GM23338 (cell line): ENCODE measurements at regions not wholly inside any gene's neighbourhood (a gene's known extent, or its start where the extent isn't known, plus 50 kb on each side); places are given as distances from the start of the nearest gene placed in this dataset.

Experiments
- ATAC-seq: fragments of 200-7000 bp; cut with Tn5 transposase; 3 replicates; pipeline ENCODE4 v1.9.1; 2020
- DNase-seq: peaks from one replicate; pipeline ENCODE4 v3.0.0-alpha.2; 2015; ENCODE audit warnings: low spot score
- H2AFZ ChIP-seq: fragments of 200-600 bp; sonication (generic); 2 replicates; pipeline ENCODE4 v1.8.0; 2016; ENCODE audit warnings: antibody characterized with exemption, mild to moderate bottlenecking, moderate library complexity
- H3F3A ChIP-seq: fragments of 200-600 bp; sonication (generic); replicated peaks from 2 replicates; pipeline ENCODE4 v1.8.0; 2017; ENCODE audit warnings: antibody characterized with exemption, mixed run types, low read depth
- H3K27ac ChIP-seq: fragments of 200-600 bp; sonication (generic); 2 replicates; pipeline ENCODE4 v1.6.1; 2016; ENCODE audit warnings: low read depth
- H3K27me3 ChIP-seq: fragments of 200-600 bp; sonication (generic); 2 replicates; pipeline ENCODE4 v1.8.0; 2016; ENCODE audit warnings: mild to moderate bottlenecking, mixed run types, moderate library complexity; ENCODE audit not compliant: insufficient read depth
- H3K36me3 ChIP-seq: fragments of 200-600 bp; sonication (generic); 2 replicates; pipeline ENCODE4 v1.8.0; 2016; ENCODE audit warnings: mild to moderate bottlenecking; ENCODE audit not compliant: insufficient read depth
- H3K4me1 ChIP-seq: fragments of 200-600 bp; sonication (generic); 2 replicates; pipeline ENCODE4 v1.8.0; 2016; ENCODE audit warnings: mild to moderate bottlenecking, moderate library complexity; ENCODE audit not compliant: insufficient read depth
- H3K4me2 ChIP-seq: fragments of 200-600 bp; sonication (generic); 2 replicates; pipeline ENCODE4 v1.7.1; 2017; ENCODE audit warnings: mixed run types
- H3K4me3 ChIP-seq: fragments of 200-600 bp; sonication (generic); 2 replicates; pipeline ENCODE4 v1.6.1; 2016; ENCODE audit warnings: mixed run types
- H3K79me2 ChIP-seq: fragments of 200-600 bp; sonication (generic); replicated peaks from 2 replicates; pipeline ENCODE4 v1.8.0; 2017; ENCODE audit warnings: mild to moderate bottlenecking; ENCODE audit not compliant: insufficient read depth
- H3K9me2 ChIP-seq: fragments of 200-600 bp; sonication (generic); 2 replicates; pipeline ENCODE4 v1.8.0; 2017; ENCODE audit not compliant: insufficient read depth
- H4K20me1 ChIP-seq: fragments of 200-600 bp; sonication (generic); replicated peaks from 2 replicates; pipeline ENCODE4 v1.8.0; 2017; ENCODE audit warnings: mild to moderate bottlenecking; ENCODE audit not compliant: insufficient read depth
- H3K27ac Mint-ChIP-seq: 2 replicates; pipeline ENCODE4 v1.8.0; 2020; ENCODE audit warnings: inconsistent platforms, mild to moderate bottlenecking, moderate library complexity, mixed read lengths
- H3K27me3 Mint-ChIP-seq: 3 replicates; pipeline ENCODE4 v1.8.0; 2022; ENCODE audit warnings: low read depth, mild to moderate bottlenecking, moderate library complexity, mixed read lengths, inconsistent platforms; ENCODE audit not compliant: insufficient read depth, poor library complexity
- H3K36me3 Mint-ChIP-seq: 3 replicates; pipeline ENCODE4 v1.8.0; 2021; ENCODE audit warnings: low read depth, mild to moderate bottlenecking, inconsistent platforms, moderate library complexity, mixed read lengths
- H3K4me1 Mint-ChIP-seq: 3 replicates; pipeline ENCODE4 v1.8.0; 2020; ENCODE audit warnings: mild to moderate bottlenecking, inconsistent platforms, mixed read lengths
- H3K4me3 Mint-ChIP-seq: 3 replicates; pipeline ENCODE4 v1.8.0; 2021; ENCODE audit warnings: moderate library complexity, mild to moderate bottlenecking, inconsistent platforms, mixed read lengths
- H3K9me3 Mint-ChIP-seq: 3 replicates; pipeline ENCODE4 v1.8.0; 2020; ENCODE audit warnings: moderate library complexity, mild to moderate bottlenecking, inconsistent platforms, mixed read lengths
- CREB1 ChIP-seq: fragments of 250-450 bp; sonication (Bioruptor Pico); IDR thresholded peaks from 2 replicates; pipeline ENCODE4 v1.5.0; 2020; ENCODE audit warnings: low read depth, mild to moderate bottlenecking, moderate library complexity
- CTCF ChIP-seq, 2 experiments: fragments of 200-600 bp in 1 of 2; sonication (generic) in 1 of 2; conservative IDR thresholded peaks; 2 replicates each; pipeline versions ENCODE4 v1.5.1 to v1.6.1; 2016 to 2017; ENCODE audit warnings: antibody characterized with exemption in 2 of 2, low read depth in 2 of 2, mild to moderate bottlenecking in 2 of 2, moderate library complexity in 1 of 2
- ETS1 ChIP-seq: IDR thresholded peaks from 2 replicates; pipeline ENCODE4 v1.6.1; 2016; ENCODE audit warnings: antibody characterized with exemption
- EZH2 ChIP-seq: fragments of 200-600 bp; sonication (generic); IDR thresholded peaks from one replicate; pipeline ENCODE4 v1.8.0; 2017; ENCODE audit warnings: antibody characterized with exemption, mild to moderate bottlenecking, low read depth; ENCODE audit not compliant: unreplicated experiment
- EZH2phosphoT487 ChIP-seq: fragments of 200-600 bp; sonication (generic); IDR thresholded peaks from one replicate; pipeline ENCODE4 v1.8.1; 2018; ENCODE audit warnings: antibody characterized with exemption; ENCODE audit not compliant: unreplicated experiment
- JUNB ChIP-seq: IDR thresholded peaks from one replicate; pipeline ENCODE4 v1.6.1; 2016; ENCODE audit warnings: antibody characterized with exemption; ENCODE audit not compliant: unreplicated experiment
- NANOG ChIP-seq: IDR thresholded peaks from 2 replicates; pipeline ENCODE4 v1.6.1; 2016; ENCODE audit warnings: antibody characterized with exemption, borderline replicate concordance
- POLR2AphosphoS5 ChIP-seq: IDR thresholded peaks from 2 replicates; pipeline ENCODE4 v1.6.1; 2016; ENCODE audit warnings: antibody characterized with exemption, low read depth
- REST ChIP-seq: IDR thresholded peaks from one replicate; pipeline ENCODE4 v1.6.1; 2018; ENCODE audit warnings: antibody characterized with exemption; ENCODE audit not compliant: unreplicated experiment
- STAT1 ChIP-seq: IDR thresholded peaks from one replicate; pipeline ENCODE4 v1.6.1; 2016; ENCODE audit warnings: antibody characterized with exemption; ENCODE audit not compliant: unreplicated experiment
- ZNF114 ChIP-seq: fragments of 250-450 bp; sonication (Bioruptor Pico); IDR thresholded peaks from 2 replicates; pipeline ENCODE4 v1.5.0; 2020; ENCODE audit warnings: mild to moderate bottlenecking, moderate library complexity
- ZNF331 ChIP-seq: fragments of 250-450 bp; sonication (Bioruptor Pico); IDR thresholded peaks from 2 replicates; pipeline ENCODE4 v1.5.0; 2020; ENCODE audit warnings: low read depth, mild to moderate bottlenecking, moderate library complexity
- ZNF462 ChIP-seq: fragments of 250-450 bp; sonication (Bioruptor Pico); IDR thresholded peaks from 2 replicates; pipeline ENCODE4 v1.5.0; 2020; ENCODE audit warnings: mild to moderate bottlenecking, moderate library complexity

GRCh38 chr15:88979674-88980073 is 66.5 kb upstream of the MFGE8 start:
- no peaks in the 10 kb centered on the region for H3F3A ChIP-seq
- no peaks in the 10 kb centered on the region for H4K20me1 ChIP-seq
- no peak overlapping the region for H3K27ac Mint-ChIP-seq
- H3K4me1 Mint-ChIP-seq: peaks cover 16% of the 10 kb centered on the region
- H3K4me1 ChIP-seq: peaks cover 19% of the 10 kb centered on the region
- ATAC-seq (no peak), DNase-seq (no peak)
- peaks cover 3% of the 10 kb centered on the region; the same call in 1 of the 3 replicates for H3K36me3 Mint-ChIP-seq
- no peak overlapping the region for H3K27ac ChIP-seq
- no peaks in the 10 kb centered on the region for H3K9me2 ChIP-seq
- H3K27me3 Mint-ChIP-seq: peaks cover 11% of the 10 kb centered on the region
- H3K9me3 Mint-ChIP-seq: peaks cover 3% of the 10 kb centered on the region; the same call in 1 of the 3 replicates
- H3K36me3 ChIP-seq: no peaks in the 10 kb centered on the region
- H3K79me2 ChIP-seq: no peaks in the 10 kb centered on the region
- H3K4me3 Mint-ChIP-seq: no peak overlapping the region
- no peak overlapping the region for H3K4me2 ChIP-seq
- no peak overlapping the region for H3K4me3 ChIP-seq
- no peaks in the 10 kb centered on the region for H3K27me3 ChIP-seq
- H2AFZ ChIP-seq: no peak overlapping the region
- no peak for TF ChIP-seq ZNF462 (CRISPR knock-in tag)
- no peak for TF ChIP-seq ZNF114 (CRISPR knock-in tag)
- no peak for TF ChIP-seq CREB1 (CRISPR knock-in tag)
- TF ChIP-seq EZH2phosphoT487: no peak
- no peak for TF ChIP-seq NANOG
- no peak for TF ChIP-seq EZH2
- no peak for TF ChIP-seq CTCF (conservative IDR thresholded peaks at IDR 0.05; ENCODE audit: low read depth in 2 of 2)
- no peak for TF ChIP-seq POLR2AphosphoS5
- TF ChIP-seq REST: no peak
- no peak for TF ChIP-seq ETS1
- no peak for TF ChIP-seq JUNB
- TF ChIP-seq ZNF331: no peak
- TF ChIP-seq STAT1: no peak
